Uterus (tissue), 3 donors: ENCODE measurements at regions not wholly inside any gene's neighbourhood (a gene's known extent, or its start where the extent isn't known, plus 50 kb on each side); places are given as distances from the start of the nearest gene placed in this dataset.

Source experiments
- DNase-seq, 2 donors: peaks; one replicate each; pipeline ENCODE4 v3.0.0-alpha.2; 2019 to 2020
- H3K27ac ChIP-seq, 2 donors: fragments of 200-600 bp; sonication (generic); 1 replicate in 1 of 2; 2 replicates in 1 of 2; pipeline ENCODE4 v1.5.1; 2016 to 2018
- H3K27me3 ChIP-seq, 2 donors: fragments of 200-600 bp; sonication (generic); one replicate each; pipeline ENCODE4 v1.5.1; 2018 to 2019; ENCODE audit warnings: control low read depth in 1 of 2
- H3K36me3 ChIP-seq, 2 donors: fragments of 200-600 bp; sonication (generic); one replicate each; pipeline ENCODE4 v1.5.1; 2019; ENCODE audit warnings: control low read depth in 1 of 2
- H3K4me1 ChIP-seq, 2 donors: fragments of 200-600 bp; sonication (generic); one replicate each; pipeline ENCODE4 v1.5.1; 2018 to 2019; ENCODE audit warnings: control low read depth in 1 of 2
- H3K4me3 ChIP-seq, 2 donors: fragments of 200-600 bp; sonication (generic); 1 replicate in 1 of 2; 2 replicates in 1 of 2; pipeline ENCODE4 v1.5.1; 2018 to 2019; ENCODE audit warnings: mild to moderate bottlenecking in 1 of 2
- H3K9me3 ChIP-seq, 2 donors: fragments of 200-600 bp; sonication (generic); one replicate each; pipeline ENCODE4 v1.5.1; 2019; ENCODE audit warnings: control low read depth in 1 of 2
- CTCF ChIP-seq, 4 experiments: fragments of 200-600 bp in 2 of 4; fragments of 450-650 bp in 2 of 4; sonication (generic) in 2 of 4; IDR thresholded peaks; one replicate each; pipeline ENCODE4 v1.5.1; 2016 to 2019; ENCODE audit warnings: antibody characterized with exemption in 4 of 4, mild to moderate bottlenecking in 2 of 4, moderate library complexity in 1 of 4
- POLR2A ChIP-seq, 2 donors: fragments of 450-650 bp; IDR thresholded peaks; one replicate each; pipeline ENCODE4 v1.6.1; 2016; ENCODE audit warnings: antibody characterized with exemption in 2 of 2, mild to moderate bottlenecking in 1 of 2, moderate library complexity in 1 of 2
- intact Hi-C: fragments of 100-400 bp; cut with DNase I; formaldehyde crosslinking; loops from one replicate; pipeline ENCODE4 v1.15.1; 2023; ENCODE audit warnings: low total_unique reads
- donor health status: DM: yes; HTN: yes; CAD: no.

GRCh38 chr4:29131304-29131703 is 1588.9 kb upstream of the PCDH7 start:
- H3K4me1 ChIP-seq, result no peaks in the 10 kb centered on the region
- H3K4me3 ChIP-seq, result no peak overlapping the region
- intact Hi-C loops, result no loop called here
- H3K36me3 ChIP-seq, result no peaks in the 10 kb centered on the region
- DNase-seq, result no peak
- no peaks in the 10 kb centered on the region for H3K9me3 ChIP-seq
- no peaks in the 10 kb centered on the region for H3K27me3 ChIP-seq
- no peak overlapping the region for H3K27ac ChIP-seq
- TF ChIP-seq POLR2A (IDR thresholded peaks at IDR 0.05), result no peak
- no peak for TF ChIP-seq CTCF (IDR thresholded peaks at IDR 0.05)

- TF ChIP-seq POLR2A (IDR thresholded peaks at IDR 0.05), result no peak
- no peaks in the 10 kb centered on the region for H3K27me3 ChIP-seq
Observed at GRCh38 chr4:29142708-29143107, 1577.5 kb upstream of the PCDH7 start.

GRCh38 chr4:29151584-29151983 is 1568.6 kb upstream of the PCDH7 start:
- Histone ChIP-seq H3K36me3 (no peaks in the 10 kb centered on the region), H3K4me3 (no peak overlapping the region), H3K4me1 (no peaks in the 10 kb centered on the region), H3K27ac (no peak overlapping the region), H3K27me3 (no peaks in the 10 kb centered on the region), H3K9me3 (no peaks in the 10 kb centered on the region)
- intact Hi-C loops, result no loop called here
- TF ChIP-seq POLR2A (IDR thresholded peaks at IDR 0.05), result no peak
- no peak for TF ChIP-seq CTCF (IDR thresholded peaks at IDR 0.05)
- no peak for DNase-seq

More at GRCh38 chr4:29142708-29143107, 1577.5 kb upstream of the PCDH7 start:
- H3K4me3 ChIP-seq, result no peak overlapping the region
- DNase-seq, result no peak
- H3K9me3 ChIP-seq, result no peaks in the 10 kb centered on the region
- H3K27ac ChIP-seq, result no peak overlapping the region
- no peaks in the 10 kb centered on the region for H3K36me3 ChIP-seq
- H3K4me1 ChIP-seq, result no peaks in the 10 kb centered on the region
- intact Hi-C loops, result no loop called here

- H3K4me3 ChIP-seq, result no peak overlapping the region
- no peaks in the 10 kb centered on the region for H3K36me3 ChIP-seq
- intact Hi-C loops, result no loop called here
- no peak for DNase-seq
- no peaks in the 10 kb centered on the region for H3K4me1 ChIP-seq
- H3K9me3 ChIP-seq, result no peaks in the 10 kb centered on the region
- no peak overlapping the region for H3K27ac ChIP-seq
- H3K27me3 ChIP-seq, result no peaks in the 10 kb centered on the region
- TF ChIP-seq POLR2A (IDR thresholded peaks at IDR 0.05) (no peak), CTCF (IDR thresholded peaks at IDR 0.05) (no peak)
Observed at GRCh38 chr4:29153642-29154041, 1566.5 kb upstream of the PCDH7 start.

GRCh38 chr4:29175291-29175690 is 1544.9 kb upstream of the PCDH7 start:
- Histone ChIP-seq H3K4me1 (no peaks in the 10 kb centered on the region), H3K27ac (no peak overlapping the region), H3K36me3 (no peaks in the 10 kb centered on the region), H3K9me3 (no peaks in the 10 kb centered on the region), H3K4me3 (no peak overlapping the region), H3K27me3 (no peaks in the 10 kb centered on the region)
- TF ChIP-seq CTCF (IDR thresholded peaks at IDR 0.05) (no peak), POLR2A (IDR thresholded peaks at IDR 0.05) (no peak)
- DNase-seq, result no peak
- intact Hi-C loops, result no loop called here

GRCh38 chr4:29199025-29199424 is 1521.1 kb upstream of the PCDH7 start:
- Histone ChIP-seq H3K9me3 (no peaks in the 10 kb centered on the region), H3K4me3 (no peak overlapping the region), H3K36me3 (no peaks in the 10 kb centered on the region), H3K27ac (no peak overlapping the region), H3K27me3 (no peaks in the 10 kb centered on the region), H3K4me1 (no peaks in the 10 kb centered on the region)
- TF ChIP-seq CTCF (IDR thresholded peaks at IDR 0.05), result no peak
- no peak for TF ChIP-seq POLR2A (IDR thresholded peaks at IDR 0.05)
- intact Hi-C loops, result no loop called here
- no peak for DNase-seq
